Left hindlimb (tissue), 1 donor: ENCODE measurements at regions not wholly inside any gene's neighbourhood (a gene's known extent, or its start where the extent isn't known, plus 50 kb on each side); places are given as distances from the start of the nearest gene placed in this dataset.

Experiments used
- DNase-seq: peaks from one replicate; pipeline ENCODE4 v3.0.0-alpha.2; 2018

GRCh38 chr15:46329876-46330275, 695.0 kb downstream of the SQOR start:
- DNase-seq = no peak

DNA sequence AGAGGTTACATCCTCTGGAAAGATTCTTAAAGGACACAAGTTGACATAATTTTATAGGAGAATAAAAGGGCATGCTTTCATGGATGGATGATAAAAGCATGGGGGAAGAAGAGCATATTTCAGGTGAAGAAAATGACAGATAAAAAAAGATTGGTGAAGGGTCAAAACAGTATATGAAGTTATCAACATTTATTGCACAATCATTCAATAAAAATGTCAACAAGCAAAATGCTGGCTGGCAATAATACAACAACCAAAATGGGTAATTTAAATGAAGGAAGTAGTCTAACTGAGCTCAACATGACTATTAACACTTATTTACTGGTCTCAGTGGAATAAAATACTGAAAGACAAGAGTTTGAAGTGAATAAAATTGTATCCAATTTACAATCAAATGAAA, 696.7 kb downstream of the SQOR start:
- DNase-seq = no peak

DNA sequence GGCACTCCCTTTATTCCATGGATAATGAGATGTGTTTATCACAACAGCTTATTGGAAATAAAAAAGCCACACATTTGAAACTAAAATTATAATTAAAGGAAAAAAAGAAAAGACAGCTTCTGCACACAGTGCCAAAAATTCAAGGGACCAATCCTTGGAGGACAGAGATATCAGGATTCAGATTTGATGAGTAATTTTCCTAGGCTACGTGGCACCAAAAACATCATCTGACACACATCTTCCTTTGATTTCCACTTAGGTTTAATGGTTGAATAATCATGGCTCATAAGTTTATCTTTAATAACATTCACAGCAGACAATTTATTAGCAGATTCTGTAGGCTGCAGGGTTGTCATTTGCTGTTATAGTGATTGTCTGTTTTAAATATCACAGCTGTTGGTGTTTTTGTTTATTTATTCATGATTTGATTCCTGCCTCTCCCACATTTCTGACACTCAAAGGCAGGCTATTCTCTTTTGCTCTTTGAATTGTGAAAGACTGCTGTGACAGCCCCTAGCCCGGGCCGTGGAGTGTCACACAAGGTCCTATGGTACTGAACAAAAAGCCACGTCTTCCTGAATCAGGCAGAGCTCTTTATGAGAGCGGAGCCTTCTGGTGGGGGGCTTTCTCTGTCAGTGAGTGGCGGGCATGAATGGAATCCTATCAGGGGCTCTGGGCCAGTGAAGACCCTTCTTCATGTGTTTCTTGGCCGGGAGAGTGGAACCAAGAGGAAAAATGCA, 708.5 kb downstream of the SQOR start:
- no peak for DNase-seq

DNA sequence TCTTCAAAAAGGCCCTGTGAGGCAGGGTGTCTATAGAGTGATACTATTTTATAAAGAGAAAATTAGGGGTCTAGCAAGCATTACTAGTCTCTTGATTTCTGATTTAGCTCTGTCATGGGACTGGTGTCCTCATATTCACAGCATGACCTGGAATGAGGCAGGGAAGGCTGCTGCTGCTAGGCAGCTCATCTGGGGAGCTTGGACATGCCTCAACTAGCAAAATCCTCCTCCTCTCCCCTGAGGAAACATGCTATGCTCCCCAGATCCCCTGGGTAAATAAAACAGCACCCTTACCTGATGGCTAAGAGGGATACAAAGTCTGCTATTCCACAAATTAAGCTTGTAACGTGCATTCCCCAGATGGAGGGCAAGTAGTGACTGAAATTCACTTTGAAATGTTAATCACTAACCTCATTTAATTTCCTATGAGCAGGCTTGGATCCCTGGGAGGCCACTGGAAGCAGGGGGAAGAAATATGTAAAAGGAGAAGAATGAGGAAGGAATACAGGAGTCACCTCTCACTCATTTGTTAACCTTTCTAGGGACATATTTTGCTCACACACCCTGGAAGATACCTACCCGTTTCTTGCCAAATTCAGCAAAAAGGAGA, 709.4 kb downstream of the SQOR start:
- DNase-seq = no peak

DNA sequence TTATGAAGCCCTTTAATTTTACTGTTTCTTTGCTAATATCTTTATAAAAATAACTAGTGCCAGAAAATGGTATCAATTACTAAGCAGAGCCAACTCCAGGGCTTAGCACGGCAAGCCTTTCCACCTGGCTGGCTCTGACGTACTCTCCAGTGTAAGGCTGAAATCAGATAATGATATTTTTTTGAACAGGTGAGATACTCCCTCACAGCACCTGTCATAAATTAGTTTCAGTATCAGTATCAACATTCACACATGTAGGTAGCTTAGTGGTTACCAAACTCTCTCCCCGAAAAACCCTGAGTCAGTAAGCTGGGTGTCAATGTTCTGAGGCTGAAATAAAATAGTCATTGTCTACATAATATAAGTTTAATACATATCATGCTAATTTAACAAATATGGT, 710.1 kb downstream of the SQOR start:
- DNase-seq = no peak

DNA sequence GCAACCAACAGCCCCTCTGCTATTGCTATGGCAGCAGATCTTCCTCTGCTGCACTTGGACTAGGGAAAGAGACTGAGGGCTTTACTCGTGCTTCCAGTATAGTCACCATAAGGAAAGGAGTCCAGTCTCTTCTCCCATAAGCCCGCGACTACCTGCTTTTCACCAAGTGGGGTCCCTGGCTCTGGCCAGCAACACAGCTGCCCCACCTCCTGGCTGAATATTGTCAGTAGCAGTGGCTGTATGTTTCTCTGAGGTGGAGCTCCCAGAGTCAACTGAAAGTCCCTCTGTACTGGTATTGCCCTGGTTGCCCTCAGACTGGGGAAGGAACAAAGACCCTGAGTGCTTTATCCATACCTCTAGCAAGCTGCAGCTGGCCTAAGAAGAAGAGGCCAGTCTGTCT, 719.6 kb downstream of the SQOR start:
- DNase-seq = no peak

- DNase-seq = peak; percentile 31
These were observed 730.7 kb downstream of the SQOR start for GRCh38 chr15:46365572-46365971.

GRCh38 chr15:46366360-46367007, 731.7 kb downstream of the SQOR start:
- DNase-seq = no peak

DNA sequence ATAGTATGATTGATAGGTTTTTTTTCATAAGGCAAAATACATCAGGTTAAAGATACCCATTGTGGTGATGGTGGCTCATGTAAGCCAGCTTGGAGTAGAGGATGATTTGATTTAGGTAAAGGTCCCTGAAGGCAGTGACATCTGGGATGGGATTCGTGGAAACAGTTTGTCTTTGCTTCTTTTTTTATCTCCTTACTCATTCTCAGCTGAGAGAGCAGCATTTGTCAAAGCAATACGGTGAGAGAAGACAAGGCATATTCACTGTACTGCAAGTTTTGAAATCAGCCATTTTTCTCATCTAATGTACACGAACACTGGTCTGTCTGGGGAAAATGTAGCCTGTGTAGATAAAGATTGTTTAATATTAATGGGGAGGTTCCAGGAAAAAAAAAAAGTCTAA, 749.1 kb downstream of the SQOR start:
- DNase-seq = no peak

GRCh38 chr15:46386356-46386755, 751.5 kb downstream of the SQOR start:
- DNase-seq = no peak

- no peak for DNase-seq
These were observed 754.9 kb downstream of the SQOR start for GRCh38 chr15:46389739-46390138.

DNA sequence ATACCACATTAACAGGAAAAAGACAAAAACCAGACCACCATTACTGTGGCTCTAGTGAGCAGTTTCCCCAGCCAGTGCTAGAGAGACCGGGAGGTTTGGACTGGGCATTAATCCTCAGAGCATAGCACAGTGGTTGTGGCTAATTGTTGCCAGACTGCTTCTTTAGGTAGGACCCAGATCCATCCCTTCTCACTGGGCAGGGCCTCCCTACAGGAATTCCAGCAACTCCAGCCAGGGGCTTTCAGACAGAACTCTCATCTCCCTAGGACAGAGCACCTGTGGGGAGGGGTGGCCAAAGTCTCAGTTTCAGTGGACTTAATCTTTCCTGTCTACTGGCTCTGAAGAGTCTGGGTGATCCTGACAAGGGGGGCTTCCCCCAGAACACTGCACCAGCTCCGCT, 759.6 kb downstream of the SQOR start:
- DNase-seq = no peak

DNA sequence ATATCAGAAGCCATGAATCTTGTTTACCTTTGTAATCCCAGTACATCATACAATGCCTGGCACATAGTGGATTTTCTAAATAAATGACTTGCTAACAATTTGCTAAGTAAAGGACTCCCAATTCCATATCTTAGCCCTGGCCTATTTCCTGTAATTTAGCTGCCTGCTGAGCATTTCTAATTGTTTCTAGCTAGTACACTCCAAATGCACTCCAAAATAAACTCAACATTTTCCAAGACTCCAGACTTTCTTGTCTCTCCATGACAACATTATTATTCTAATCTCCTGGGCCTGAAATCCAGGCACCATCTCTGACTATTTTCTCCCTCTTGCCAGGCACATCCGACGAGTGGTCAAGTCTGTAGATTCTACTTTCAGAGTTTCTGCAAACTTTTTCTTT, 773.5 kb downstream of the SQOR start:
- no peak for DNase-seq

GRCh38 chr15:46409841-46410301, 775.0 kb downstream of the SQOR start:
- DNase-seq = no peak

DNA sequence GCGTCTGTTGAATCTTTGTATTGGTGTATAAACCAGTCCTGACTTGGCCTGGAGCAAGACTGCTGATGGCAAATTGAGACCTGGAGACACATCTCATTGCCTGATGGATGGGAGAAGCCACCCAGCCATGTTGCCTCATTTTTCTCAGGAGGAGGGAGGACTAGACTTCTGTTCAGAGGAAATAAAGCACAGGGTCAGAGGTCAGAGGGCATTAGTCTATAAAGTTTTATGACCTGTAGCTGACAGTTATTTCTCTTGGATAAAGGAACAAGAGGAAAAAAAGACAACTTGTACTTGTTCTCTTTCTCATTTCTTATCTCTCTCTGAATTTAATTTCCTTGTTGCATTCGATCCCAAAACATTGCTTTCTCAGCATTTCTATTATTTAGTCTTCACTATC, 775.9 kb downstream of the SQOR start:
- DNase-seq = no peak

DNA sequence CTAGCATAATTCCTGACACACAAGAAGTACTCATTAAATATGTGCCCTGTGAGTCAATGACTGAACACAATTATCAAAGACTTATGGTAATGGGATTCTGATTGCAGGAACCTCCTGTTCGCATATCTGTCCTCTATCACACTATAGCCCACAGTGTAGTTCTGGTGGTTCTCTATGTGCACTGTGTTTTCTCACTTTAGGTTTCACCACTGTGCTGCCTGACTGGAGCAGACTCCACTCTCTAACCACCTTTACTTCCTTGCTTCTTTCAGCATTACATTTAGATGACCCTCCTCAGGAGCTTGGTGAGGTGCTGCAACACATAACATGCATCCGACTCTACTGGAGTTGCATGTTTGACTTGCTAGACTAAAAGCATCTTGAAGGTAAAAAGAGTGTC, 777.1 kb downstream of the SQOR start:
- no peak for DNase-seq

DNA sequence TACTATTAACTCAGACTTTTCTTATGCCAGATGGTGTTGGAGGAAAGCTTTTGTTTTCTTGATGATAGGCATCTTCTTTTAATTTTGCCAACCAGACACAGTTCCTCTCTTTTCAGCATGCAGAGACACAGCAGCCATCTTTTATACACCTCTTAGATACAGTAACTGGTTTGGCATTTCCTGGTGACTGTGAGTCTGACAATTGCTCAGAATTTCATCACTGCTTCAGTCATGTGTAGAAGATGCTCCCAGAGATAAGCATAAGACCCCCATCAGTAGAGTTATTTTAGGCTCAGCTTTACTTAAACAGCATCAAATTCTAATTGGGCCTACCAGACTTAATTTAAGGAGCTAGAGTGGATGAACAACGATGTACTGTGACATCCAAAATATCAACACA, 779.0 kb downstream of the SQOR start:
- DNase-seq = no peak

GRCh38 chr15:46416544-46416943, 781.7 kb downstream of the SQOR start:
- no peak for DNase-seq

GRCh38 chr15:46420990-46421389, 786.2 kb downstream of the SQOR start:
- DNase-seq = no peak

- DNase-seq = no peak
These were observed 806.6 kb downstream of the SQOR start for GRCh38 chr15:46441294-46442062.

DNA sequence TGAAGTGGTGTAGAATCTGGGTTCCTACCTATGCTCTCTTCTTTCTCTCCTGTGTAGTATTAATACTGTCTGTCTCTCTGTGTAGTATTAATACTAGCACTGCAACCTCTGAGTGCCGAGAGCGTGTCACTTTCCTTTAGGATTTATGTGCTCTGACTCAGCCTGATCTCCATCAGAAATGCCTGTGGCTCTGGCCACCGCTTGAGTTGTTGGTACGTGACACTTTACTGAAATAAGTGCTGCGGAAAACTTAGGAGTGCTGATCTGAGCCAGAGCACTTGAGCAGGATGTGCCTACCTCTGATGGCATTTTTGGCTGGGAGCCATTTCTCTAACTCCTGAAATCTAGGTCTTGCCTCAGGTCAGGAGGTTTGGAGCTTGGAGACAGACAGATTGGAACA, 807.4 kb downstream of the SQOR start:
- no peak for DNase-seq

DNA sequence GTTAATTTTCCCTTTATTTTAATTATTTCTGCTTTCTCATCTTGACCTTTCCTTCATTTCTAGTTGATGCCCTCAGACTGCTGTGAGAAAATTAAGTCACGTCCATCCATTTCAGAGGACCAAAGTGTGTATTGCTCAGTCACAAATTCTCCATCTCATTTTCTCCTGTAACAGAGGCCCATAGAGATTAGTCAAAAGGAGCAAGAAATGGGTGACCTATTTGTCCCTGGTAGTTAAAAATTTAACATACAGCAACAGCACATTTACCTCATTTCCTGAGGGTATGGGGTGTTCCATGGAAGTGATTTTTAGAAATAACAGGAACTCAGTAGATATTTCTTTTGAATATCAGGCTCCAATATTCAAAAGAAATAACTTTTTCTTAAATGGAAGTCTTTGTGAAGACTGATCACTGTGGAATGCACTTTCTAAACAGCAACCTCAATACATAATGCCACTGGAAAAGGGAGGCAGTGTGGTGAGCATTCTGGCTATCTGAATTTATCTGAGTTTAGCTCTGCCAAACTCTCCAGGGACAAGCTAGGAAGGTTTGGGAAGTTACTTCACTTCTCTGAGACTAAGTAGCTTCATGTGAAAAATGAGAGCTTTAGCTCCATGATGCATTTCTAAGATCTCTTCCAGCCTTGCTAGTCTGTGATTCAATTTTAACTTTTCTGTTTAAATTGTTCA, 808.2 kb downstream of the SQOR start:
- no peak for DNase-seq
